ENCODE measurements at regions not wholly inside any gene's neighbourhood (a gene's known extent, or its start where the extent isn't known, plus 50 kb on each side); places are given as distances from the start of the nearest gene placed in this dataset.

GRCh38 chr16:82567175-82567574 is 59.6 kb upstream of the CDH13 start:
- Histone ChIP-seq H4K20me1 (ENCODE audit: insufficient read depth, low read length) (no peaks in the 10 kb centered on the region), H3K27ac (ENCODE audit: low read depth, low read length) (no peak overlapping the region), H3K27me3 (ENCODE audit: insufficient read depth, low read length) (no peaks in the 10 kb centered on the region), H3K79me2 (ENCODE audit: insufficient read depth, low read length) (no peaks in the 10 kb centered on the region), H3K9me3 (ENCODE audit: low read depth, low read length) (no peaks in the 10 kb centered on the region), H3K4me2 (ENCODE audit: insufficient read depth, low read length) (no peak overlapping the region), H3K36me3 (ENCODE audit: insufficient read depth, low read length) (no peaks in the 10 kb centered on the region), H3K4me3 (ENCODE audit: insufficient read depth, low read length) (no peak overlapping the region), H3K4me1 (ENCODE audit: insufficient read depth, low read length) (no peaks in the 10 kb centered on the region), H2AFZ (ENCODE audit: low read length) (no peak overlapping the region)
- TF ChIP-seq, protein P1, sequence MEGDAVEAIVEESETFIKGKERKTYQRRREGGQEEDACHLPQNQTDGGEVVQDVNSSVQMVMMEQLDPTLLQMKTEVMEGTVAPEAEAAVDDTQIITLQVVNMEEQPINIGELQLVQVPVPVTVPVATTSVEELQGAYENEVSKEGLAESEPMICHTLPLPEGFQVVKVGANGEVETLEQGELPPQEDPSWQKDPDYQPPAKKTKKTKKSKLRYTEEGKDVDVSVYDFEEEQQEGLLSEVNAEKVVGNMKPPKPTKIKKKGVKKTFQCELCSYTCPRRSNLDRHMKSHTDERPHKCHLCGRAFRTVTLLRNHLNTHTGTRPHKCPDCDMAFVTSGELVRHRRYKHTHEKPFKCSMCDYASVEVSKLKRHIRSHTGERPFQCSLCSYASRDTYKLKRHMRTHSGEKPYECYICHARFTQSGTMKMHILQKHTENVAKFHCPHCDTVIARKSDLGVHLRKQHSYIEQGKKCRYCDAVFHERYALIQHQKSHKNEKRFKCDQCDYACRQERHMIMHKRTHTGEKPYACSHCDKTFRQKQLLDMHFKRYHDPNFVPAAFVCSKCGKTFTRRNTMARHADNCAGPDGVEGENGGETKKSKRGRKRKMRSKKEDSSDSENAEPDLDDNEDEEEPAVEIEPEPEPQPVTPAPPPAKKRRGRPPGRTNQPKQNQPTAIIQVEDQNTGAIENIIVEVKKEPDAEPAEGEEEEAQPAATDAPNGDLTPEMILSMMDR (IDR thresholded peaks at IDR 0.05; ENCODE audit: extremely low read depth, low read depth, low read length): no peak
- no peak for DNase-seq (ENCODE audit: insufficient read length, low spot score, missing footprints)

GRCh38 chr16:82563401-82563800 is 63.4 kb upstream of the CDH13 start:
- Histone ChIP-seq H3K4me3 (ENCODE audit: insufficient read depth, low read length) (no peak overlapping the region), H3K36me3 (ENCODE audit: insufficient read depth, low read length) (no peaks in the 10 kb centered on the region), H3K27me3 (ENCODE audit: insufficient read depth, low read length) (no peaks in the 10 kb centered on the region), H3K27ac (ENCODE audit: low read depth, low read length) (no peak overlapping the region), H2AFZ (ENCODE audit: low read length) (no peak overlapping the region), H3K79me2 (ENCODE audit: insufficient read depth, low read length) (no peaks in the 10 kb centered on the region), H3K9me3 (ENCODE audit: low read depth, low read length) (no peaks in the 10 kb centered on the region), H3K4me2 (ENCODE audit: insufficient read depth, low read length) (no peak overlapping the region), H4K20me1 (ENCODE audit: insufficient read depth, low read length) (no peaks in the 10 kb centered on the region), H3K4me1 (ENCODE audit: insufficient read depth, low read length) (no peaks in the 10 kb centered on the region)
- TF ChIP-seq, protein P1 (IDR thresholded peaks at IDR 0.05; ENCODE audit: extremely low read depth, low read depth, low read length): no peak
- DNase-seq (ENCODE audit: insufficient read length, low spot score, missing footprints): no peak

GRCh38 chr16:82562183-82562683 is 64.5 kb upstream of the CDH13 start:
- H3K27me3 ChIP-seq (ENCODE audit: insufficient read depth, low read length): no peaks in the 10 kb centered on the region
- H3K4me3 ChIP-seq (ENCODE audit: insufficient read depth, low read length): no peak overlapping the region
- no peaks in the 10 kb centered on the region for H3K9me3 ChIP-seq (ENCODE audit: low read depth, low read length)
- H3K4me1 ChIP-seq (ENCODE audit: insufficient read depth, low read length): no peaks in the 10 kb centered on the region
- TF ChIP-seq, protein P1 (IDR thresholded peaks at IDR 0.05; ENCODE audit: extremely low read depth, low read depth, low read length): no peak
- no peaks in the 10 kb centered on the region for H3K79me2 ChIP-seq (ENCODE audit: insufficient read depth, low read length)
- no peaks in the 10 kb centered on the region for H4K20me1 ChIP-seq (ENCODE audit: insufficient read depth, low read length)
- no peak overlapping the region for H3K27ac ChIP-seq (ENCODE audit: low read depth, low read length)
- H3K36me3 ChIP-seq (ENCODE audit: insufficient read depth, low read length): no peaks in the 10 kb centered on the region
- no peak overlapping the region for H2AFZ ChIP-seq (ENCODE audit: low read length)
- no peak overlapping the region for H3K4me2 ChIP-seq (ENCODE audit: insufficient read depth, low read length)
- no peak for DNase-seq (ENCODE audit: insufficient read length, low spot score, missing footprints)

GRCh38 chr16:82560805-82561325 is 65.9 kb upstream of the CDH13 start:
- H3K4me2 ChIP-seq (ENCODE audit: insufficient read depth, low read length): no peak overlapping the region
- no peak overlapping the region for H3K4me3 ChIP-seq (ENCODE audit: insufficient read depth, low read length)
- no peaks in the 10 kb centered on the region for H3K36me3 ChIP-seq (ENCODE audit: insufficient read depth, low read length)
- TF ChIP-seq, protein P1 (IDR thresholded peaks at IDR 0.05; ENCODE audit: extremely low read depth, low read depth, low read length): no peak
- no peaks in the 10 kb centered on the region for H4K20me1 ChIP-seq (ENCODE audit: insufficient read depth, low read length)
- no peak overlapping the region for H3K27ac ChIP-seq (ENCODE audit: low read depth, low read length)
- H3K9me3 ChIP-seq (ENCODE audit: low read depth, low read length): no peaks in the 10 kb centered on the region
- no peaks in the 10 kb centered on the region for H3K79me2 ChIP-seq (ENCODE audit: insufficient read depth, low read length)
- H3K4me1 ChIP-seq (ENCODE audit: insufficient read depth, low read length): no peaks in the 10 kb centered on the region
- H2AFZ ChIP-seq (ENCODE audit: low read length): no peak overlapping the region
- no peak for DNase-seq (ENCODE audit: insufficient read length, low spot score, missing footprints)
- H3K27me3 ChIP-seq (ENCODE audit: insufficient read depth, low read length): no peaks in the 10 kb centered on the region

All from osteoblast (primary cell).